B cell (primary cell): ENCODE measurements at regions not wholly inside any gene's neighbourhood (a gene's known extent, or its start where the extent isn't known, plus 50 kb on each side); places are given as distances from the start of the nearest gene placed in this dataset.

Source experiments
- ATAC-seq: fragments of 200-7000 bp; cut with Tn5 transposase; one replicate; pipeline ENCODE4 v1.10.0; 2021; ENCODE audit warnings: low read depth, mild to moderate bottlenecking, moderate number of reproducible peaks, moderate library complexity
- CTCF ChIA-PET: fragments of 350-600 bp; sonication (Branson Sonifier 250); formaldehyde crosslinking; loops from one replicate; lab custom pipeline; 2021; ENCODE audit warnings: antibody characterized with exemption, inconsistent platforms; lab: Charles Lee
- POLR2A ChIA-PET: fragments of 350-600 bp; sonication (Branson Sonifier 250); formaldehyde crosslinking; loops from one replicate; lab custom pipeline; 2021; ENCODE audit warnings: antibody characterized with exemption; lab: Charles Lee
- DNase-seq: peaks from one replicate; pipeline ENCODE4 v3.0.0; 2013
- H2AFZ ChIP-seq: 2 replicates; pipeline ENCODE4 v1.6.1; 2012; ENCODE audit warnings: mild to moderate bottlenecking, low read depth, low read length; ENCODE audit not compliant: insufficient read depth, poor library complexity, severe bottlenecking
- H3K27ac ChIP-seq, 2 donors: 1 replicate in 1 of 2; 2 replicates in 1 of 2; pipeline ENCODE4 v1.5.1; 2012 to 2013; ENCODE audit warnings: low read length in 2 of 2, mild to moderate bottlenecking in 2 of 2, moderate library complexity in 1 of 2
- H3K27me3 ChIP-seq, 4 experiments: fragments of 200-600 bp in 1 of 4; sonication (generic) in 1 of 4; replicated peaks in 1 of 4; 1 replicate in 2 of 4; 2 replicates in 2 of 4; pipeline versions ENCODE4 v1.6.1 to v1.7.0; 2013 to 2016; ENCODE audit warnings: low read length in 3 of 4, mild to moderate bottlenecking in 2 of 4, mixed read lengths in 1 of 4, moderate library complexity in 1 of 4; ENCODE audit not compliant: insufficient read depth in 4 of 4, control insufficient read depth in 3 of 4; ENCODE audit errors: control extremely low read depth in 1 of 4
- H3K36me3 ChIP-seq, 2 experiments: replicated peaks in 1 of 2; 1 replicate in 1 of 2; 2 replicates in 1 of 2; pipeline versions ENCODE4 v1.6.1 to v1.7.1; 2013; ENCODE audit warnings: low read length in 1 of 2; ENCODE audit not compliant: insufficient read depth in 2 of 2, control insufficient read depth in 1 of 2; ENCODE audit errors: control extremely low read depth in 1 of 2, extremely low read depth in 1 of 2
- H3K4me1 ChIP-seq, 2 donors: fragments of 200-600 bp in 1 of 2; sonication (generic) in 1 of 2; 1 replicate in 1 of 2; 2 replicates in 1 of 2; pipeline versions ENCODE4 v1.5.1 to v1.6.1; 2013 to 2017; ENCODE audit warnings: low read length in 2 of 2; ENCODE audit not compliant: control insufficient read depth in 2 of 2, insufficient read depth in 2 of 2
- H3K4me2 ChIP-seq: replicated peaks from 2 replicates; pipeline ENCODE3; 2012; ENCODE audit warnings: mild to moderate bottlenecking, low read depth, low read length; ENCODE audit not compliant: poor library complexity, severe bottlenecking
- H3K4me3 ChIP-seq, 5 experiments: fragments of 200-600 bp in 1 of 5; sonication (generic) in 1 of 5; 1 replicate in 3 of 5; 2 replicates in 2 of 5; pipeline versions ENCODE4 v1.5.1 to v1.7.0; 2011 to 2016; ENCODE audit warnings: low read length in 4 of 5, mild to moderate bottlenecking in 4 of 5, low read depth in 2 of 5, control low read depth in 1 of 5, moderate library complexity in 1 of 5; ENCODE audit not compliant: insufficient read depth in 1 of 5; ENCODE audit errors: control extremely low read depth in 1 of 5, extremely low read depth in 1 of 5
- H3K79me2 ChIP-seq: fragments of 200-600 bp; sonication (generic); one replicate; pipeline ENCODE4 v1.6.0; 2016; ENCODE audit warnings: low read length; ENCODE audit not compliant: control insufficient read depth, insufficient read depth
- H3K9ac ChIP-seq: fragments of 200-600 bp; sonication (generic); 2 replicates; pipeline ENCODE4 v1.6.1; 2017; ENCODE audit warnings: mild to moderate bottlenecking, low read length, moderate library complexity
- H3K9me3 ChIP-seq, 3 donors: one replicate each; pipeline versions ENCODE4 v1.6.1 to v1.7.1; 2013; ENCODE audit warnings: low read length in 2 of 3; ENCODE audit not compliant: control insufficient read depth in 2 of 3, insufficient read depth in 1 of 3; ENCODE audit errors: control extremely low read depth in 1 of 3
- H4K20me1 ChIP-seq: 2 replicates; pipeline ENCODE4 v1.6.0; 2012; ENCODE audit warnings: mild to moderate bottlenecking, low read length; ENCODE audit not compliant: insufficient read depth, control insufficient read depth, poor library complexity, severe bottlenecking
- H3K27ac Mint-ChIP-seq: one replicate; pipeline ENCODE4 v1.8.0; 2021; ENCODE audit warnings: mixed read lengths
- H3K27me3 Mint-ChIP-seq: one replicate; pipeline ENCODE4 v1.8.0; 2021; ENCODE audit warnings: mixed read lengths
- H3K4me1 Mint-ChIP-seq: one replicate; pipeline ENCODE4 v1.8.0; 2021; ENCODE audit warnings: mixed read lengths
- H3K4me3 Mint-ChIP-seq: one replicate; pipeline ENCODE4 v1.8.0; 2021; ENCODE audit warnings: mixed read lengths
- H3K9me3 Mint-ChIP-seq: one replicate; pipeline ENCODE4 v1.8.0; 2022; ENCODE audit warnings: mixed read lengths; ENCODE audit not compliant: insufficient read depth
- CTCF ChIP-seq: fragments of 200-600 bp; IDR thresholded peaks from one replicate; pipeline ENCODE4 v1.8.0; 2022; ENCODE audit warnings: antibody characterized with exemption, mild to moderate bottlenecking
- EZH2 ChIP-seq: IDR thresholded peaks from 2 replicates; pipeline ENCODE4 v1.6.1; 2012; ENCODE audit warnings: borderline replicate concordance, low read depth, mild to moderate bottlenecking, moderate library complexity, low read length; ENCODE audit not compliant: insufficient read depth, poor library complexity, severe bottlenecking
- WGBS: methylation state at CpG from one replicate; pipeline ENCODE4 v1.1.5; 2013; ENCODE audit warnings: missing lambda C conversion rate; ENCODE audit not compliant: insufficient coverage; 5-methylcytosine and 5-hydroxymethylcytosine counted together
- intact Hi-C: fragments of 100-400 bp; cut with micrococcal nuclease; formaldehyde crosslinking; loops from one replicate; pipeline ENCODE4 v1.10.0; 2022

- WGBS = 92% methylated on average over 2 of the region's 2 CpGs
- DNase-seq (no peak), ATAC-seq (no peak)
- intact Hi-C loops = no loop called here
- no peaks in the 10 kb centered on the region for H3K79me2 ChIP-seq
- H3K4me3 ChIP-seq = no peak overlapping the region
- H3K4me1 ChIP-seq = no peaks in the 10 kb centered on the region
- Mint-ChIP-seq H3K9me3 (peaks cover 4% of the 10 kb centered on the region), H3K27ac (no peak overlapping the region), H3K4me1 (no peaks in the 10 kb centered on the region), H3K27me3 (no peaks in the 10 kb centered on the region), H3K4me3 (no peak overlapping the region)
- H2AFZ ChIP-seq = no peak overlapping the region
- TF ChIP-seq CTCF (no peak), EZH2 (no peak)
- H3K9me3 ChIP-seq = peaks cover 0 to 8% (median 4%) of the 10 kb centered on the region in 3 donors
- CTCF ChIA-PET = no interaction called here
- no peaks in the 10 kb centered on the region for H4K20me1 ChIP-seq
- no peaks in the 10 kb centered on the region for H3K36me3 ChIP-seq
- no peak overlapping the region for H3K27ac ChIP-seq
- H3K27me3 ChIP-seq = no peaks in the 10 kb centered on the region
- H3K4me2 ChIP-seq = no peak overlapping the region
- no peak overlapping the region for H3K9ac ChIP-seq
- POLR2A ChIA-PET = no interaction called here
Observed at GRCh38 chr10:9160275-9160674, 1105.8 kb downstream of the GATA3 start.

- no peak overlapping the region for H3K27ac Mint-ChIP-seq
- no peaks in the 10 kb centered on the region for H3K4me1 ChIP-seq
- TF ChIP-seq EZH2 = no peak
- no peak for TF ChIP-seq CTCF
- DNase-seq (no peak), ATAC-seq (no peak)
- no peak overlapping the region for H2AFZ ChIP-seq
- H3K4me3 Mint-ChIP-seq = no peak overlapping the region
- H3K4me1 Mint-ChIP-seq = no peaks in the 10 kb centered on the region
- POLR2A ChIA-PET = no interaction called here
- peaks cover 0 to 8% (median 4%) of the 10 kb centered on the region in 3 donors for H3K9me3 ChIP-seq
- H3K4me3 ChIP-seq = no peak overlapping the region
- H3K4me2 ChIP-seq = no peak overlapping the region
- WGBS = 100% methylated on average over 1 of the region's 2 CpGs
- no peak overlapping the region for H3K9ac ChIP-seq
- CTCF ChIA-PET = no interaction called here
- H3K9me3 Mint-ChIP-seq = peaks cover 4% of the 10 kb centered on the region
- no peaks in the 10 kb centered on the region for H3K27me3 Mint-ChIP-seq
- no peaks in the 10 kb centered on the region for H3K36me3 ChIP-seq
- H3K27me3 ChIP-seq = no peaks in the 10 kb centered on the region
- H3K79me2 ChIP-seq = no peaks in the 10 kb centered on the region
- intact Hi-C loops = no loop called here
- no peak overlapping the region for H3K27ac ChIP-seq
- H4K20me1 ChIP-seq = no peaks in the 10 kb centered on the region
Observed at GRCh38 chr10:9163699-9164098, 1109.2 kb downstream of the GATA3 start.
